NCI-H1105 treated with DMSO at 0.1 percent for 48 hours (cell line): ENCODE measurements at regions not wholly inside any gene's neighbourhood (a gene's known extent, or its start where the extent isn't known, plus 50 kb on each side); places are given as distances from the start of the nearest gene placed in this dataset.

Source experiments
- DNase-seq: peaks from one replicate; lab custom pipeline; 2025; lab: John Stamatoyannopoulos, UW

- DNase-seq: no peak
Observed at GRCh38 chr1:224846119-224846907, 83.2 kb upstream of the DNAH14 start.

- DNase-seq: no peak
Observed at GRCh38 chr1:224850446-224850845, 79.0 kb upstream of the DNAH14 start.

DNA sequence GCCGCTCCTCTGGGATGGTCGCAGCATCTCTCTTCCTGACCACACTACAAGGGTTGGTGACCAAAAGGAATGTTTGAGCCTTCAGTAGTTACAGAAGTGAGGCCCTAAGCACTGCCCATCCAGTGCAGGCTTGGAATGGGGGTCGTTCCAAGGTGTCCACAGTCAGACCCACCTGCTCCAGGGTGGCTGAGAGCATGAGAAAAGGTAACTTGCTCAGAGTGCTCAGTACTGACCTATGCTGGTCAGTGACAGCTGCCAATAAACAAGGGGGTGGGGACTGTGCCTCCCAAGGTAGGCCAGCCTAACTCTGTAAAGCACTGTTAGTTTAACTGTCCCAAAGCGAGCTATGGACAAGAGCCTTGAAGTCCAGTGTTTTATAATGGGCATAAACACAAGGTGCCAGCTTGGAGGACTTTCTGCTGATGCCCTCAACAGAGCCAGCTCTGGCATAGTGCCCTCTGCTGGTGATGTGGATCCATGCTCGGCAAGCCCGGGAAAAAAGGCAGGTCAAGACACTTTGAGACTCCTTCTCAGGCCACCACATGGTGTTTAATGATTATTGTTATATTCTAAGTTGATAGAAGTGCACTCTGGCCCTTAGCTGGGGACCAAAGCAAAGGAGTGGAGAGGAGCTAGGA lies 78.1 kb upstream of the DNAH14 start:
- peak; percentile 39 for DNase-seq

GRCh38 chr1:224851848-224852261 lies 77.6 kb upstream of the DNAH14 start:
- no peak for DNase-seq

DNA sequence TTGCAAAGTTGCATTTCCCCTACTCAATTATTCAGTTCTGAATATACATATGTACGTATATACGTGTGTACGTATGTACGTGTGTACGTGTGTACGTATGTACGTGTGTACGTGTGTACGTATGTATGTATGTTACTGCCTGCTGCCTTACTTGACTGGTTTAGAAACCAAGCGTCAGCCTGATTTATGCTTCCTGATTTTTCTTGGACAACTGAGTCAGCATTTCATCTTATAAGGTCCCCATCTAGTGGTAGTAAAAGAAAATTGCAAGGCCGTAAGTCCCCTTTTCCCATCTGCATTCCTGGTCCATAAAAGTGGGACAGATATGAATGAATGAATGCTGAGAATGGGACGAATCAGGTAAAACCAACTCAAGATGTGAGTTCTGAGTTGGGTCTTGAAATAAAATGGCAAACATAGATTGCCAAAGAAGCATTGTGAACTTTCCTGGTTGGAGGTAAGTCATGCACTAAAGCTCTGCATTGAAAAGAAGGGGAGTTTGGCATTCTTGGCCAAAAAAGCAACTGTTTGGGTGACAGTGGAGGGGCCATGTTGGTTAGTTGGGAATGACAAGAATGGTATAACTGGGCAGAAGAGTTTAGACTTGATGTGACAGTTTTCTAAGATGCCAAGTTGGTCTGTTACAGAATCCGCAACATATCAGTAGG lies 76.4 kb upstream of the DNAH14 start:
- peak; percentile 37 for DNase-seq

- DNase-seq: no peak
Observed at GRCh38 chr1:224856973-224857372, 72.5 kb upstream of the DNAH14 start.

DNA sequence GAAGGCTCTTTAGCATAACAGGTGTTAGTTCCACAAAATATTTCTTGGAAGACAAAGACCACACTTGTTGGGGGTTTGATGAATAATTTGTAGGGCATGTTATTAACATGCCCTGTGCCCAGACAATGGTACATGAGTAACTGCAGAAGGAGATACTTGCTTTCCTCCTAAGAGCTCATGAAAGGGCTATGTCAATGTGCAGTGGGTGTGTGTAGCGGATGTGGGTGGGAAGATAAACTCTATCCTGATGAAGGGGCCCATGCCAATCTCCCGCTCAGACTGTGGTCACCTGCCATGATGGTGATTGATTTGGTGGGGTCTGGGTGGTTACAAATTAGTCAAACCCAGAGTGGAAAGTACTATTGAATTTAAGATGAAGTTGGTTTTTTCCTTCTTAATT lies 69.8 kb upstream of the DNAH14 start:
- no peak for DNase-seq

GRCh38 chr1:224860488-224861338 lies 68.8 kb upstream of the DNAH14 start:
- DNase-seq: no peak

GRCh38 chr1:224861339-224861716 lies 68.1 kb upstream of the DNAH14 start:
- DNase-seq: no peak

DNA sequence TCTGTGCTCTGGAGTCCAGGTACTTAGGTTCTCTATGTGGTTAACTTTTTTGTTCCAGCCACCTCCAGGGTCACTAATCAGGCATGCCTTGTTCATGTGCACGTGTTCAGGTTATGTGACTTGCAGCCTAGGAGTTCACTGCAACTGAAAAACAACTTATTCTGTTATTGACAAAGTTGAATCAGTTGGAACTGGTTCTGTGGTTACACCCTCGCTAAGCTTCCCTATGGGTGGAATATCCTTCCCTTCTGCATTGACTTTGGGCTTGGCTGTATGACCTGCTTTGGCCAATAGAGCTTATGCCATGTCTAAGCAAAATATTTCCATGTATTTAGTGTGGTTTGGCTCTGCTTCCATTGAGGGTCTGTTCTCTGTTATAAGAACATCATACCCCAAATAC lies 66.0 kb upstream of the DNAH14 start:
- DNase-seq: no peak

GRCh38 chr1:224864006-224864405 lies 65.5 kb upstream of the DNAH14 start:
- no peak for DNase-seq

- DNase-seq: no peak
Observed at GRCh38 chr1:224865510-224865909, 64.0 kb upstream of the DNAH14 start.

DNA sequence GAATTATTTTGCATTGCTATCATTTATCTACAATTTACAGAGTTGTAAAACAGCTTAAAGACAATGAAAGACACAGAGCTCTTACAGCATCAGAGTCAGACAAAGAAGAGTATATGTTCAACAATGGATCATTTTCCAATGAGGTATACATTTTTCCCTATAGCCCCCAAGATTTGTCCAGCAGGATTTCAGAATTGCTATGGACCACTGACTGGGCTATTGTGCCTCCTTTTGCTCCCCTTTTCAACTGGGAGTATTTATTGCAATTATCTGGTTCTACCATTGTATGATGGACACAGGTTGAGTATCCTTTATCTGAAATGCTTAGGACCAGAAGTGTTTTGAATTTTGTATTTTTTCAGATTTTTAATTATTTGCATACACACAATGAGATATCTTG lies 62.5 kb upstream of the DNAH14 start:
- no peak for DNase-seq

DNA sequence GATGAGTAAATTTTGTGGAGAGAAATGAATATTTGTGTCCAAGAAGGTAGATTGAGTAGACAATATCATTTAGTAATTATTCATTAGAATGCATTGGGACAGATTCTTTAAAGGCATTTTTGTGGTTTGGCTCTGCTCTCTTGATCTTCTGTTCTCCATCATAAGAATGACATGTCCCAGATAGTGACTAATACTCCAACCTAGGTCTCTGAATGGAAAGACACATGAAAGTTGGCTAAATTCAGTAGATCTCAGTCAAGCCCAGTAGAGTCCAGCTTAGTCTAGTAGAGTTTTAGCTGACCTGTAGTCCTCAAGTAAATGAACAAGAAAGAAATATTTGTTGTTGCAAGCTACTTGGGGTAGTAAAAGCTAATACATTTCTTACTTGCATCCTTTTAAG lies 61.8 kb upstream of the DNAH14 start:
- DNase-seq: no peak

- no peak for DNase-seq
Observed at GRCh38 chr1:224872832-224873433, 56.5 kb upstream of the DNAH14 start.

GRCh38 chr1:224873434-224874369 lies 55.8 kb upstream of the DNAH14 start:
- DNase-seq: no peak

- DNase-seq: no peak
Observed at GRCh38 chr1:224874775-224875174, 54.7 kb upstream of the DNAH14 start.

DNA sequence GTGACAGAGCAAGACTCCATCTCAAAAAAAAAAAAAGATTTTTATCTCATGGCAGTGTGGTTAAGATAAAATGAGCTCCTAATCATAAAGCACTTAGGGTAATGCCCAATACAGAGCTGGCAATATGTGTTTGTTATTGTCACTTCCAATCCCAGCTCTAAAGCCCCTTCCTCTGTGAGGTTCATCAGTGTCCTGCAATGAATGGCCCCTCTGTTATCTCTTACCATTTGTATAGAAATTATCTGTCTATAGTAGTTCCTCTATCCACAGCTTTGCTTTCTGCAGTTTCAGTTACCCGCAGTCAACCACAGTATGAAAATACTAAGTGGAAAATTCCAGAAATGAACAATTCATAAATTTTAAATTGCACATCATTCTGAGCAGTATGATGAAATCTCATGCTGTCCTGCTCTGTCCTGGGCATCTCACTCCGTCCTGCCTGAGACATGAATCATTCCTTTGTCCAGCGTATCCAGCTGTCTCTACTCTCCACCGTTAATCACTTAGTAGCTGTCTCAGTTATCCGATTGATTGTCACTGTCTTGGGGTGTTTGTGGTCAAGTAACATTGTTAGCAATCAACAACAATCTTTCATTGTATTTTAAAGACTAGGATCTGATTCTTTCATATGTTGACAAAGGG lies 50.2 kb upstream of the DNAH14 start:
- DNase-seq: no peak
